Astrocyte (in vitro differentiated cells and primary cell): ENCODE measurements at regions not wholly inside any gene's neighbourhood (a gene's known extent, or its start where the extent isn't known, plus 50 kb on each side); places are given as distances from the start of the nearest gene placed in this dataset.
"Not testable (repeated sequence)": the region's sequence is repeated elsewhere in the genome, so short reads cannot be mapped to it uniquely, and the experiment has no call there.

ENCODE experiments used
- DNase-seq: peaks from one replicate; pipeline ENCODE4 v3.0.0-alpha.2; 2010; ENCODE audit warnings: low read depth
- FAIRE-seq: peaks from 2 replicates; lab custom pipeline; 2011; peaks lifted over from hg19 to GRCh38; lab: Jason Lieb, UNC
- H2AFZ ChIP-seq: 2 replicates; pipeline ENCODE4 v1.6.0; 2012; ENCODE audit warnings: low read depth, low read length, inconsistent platforms
- H3K27ac ChIP-seq: 2 replicates; pipeline ENCODE4 v1.5.1; 2011; ENCODE audit warnings: low read depth, low read length, inconsistent platforms
- H3K27me3 ChIP-seq: 2 replicates; pipeline ENCODE4 v1.6.0; 2011; ENCODE audit warnings: low read length, inconsistent platforms; ENCODE audit not compliant: insufficient read depth
- H3K36me3 ChIP-seq: 2 replicates; pipeline ENCODE4 v1.5.1; 2011; ENCODE audit warnings: low read length, inconsistent platforms; ENCODE audit not compliant: insufficient read depth
- H3K4me1 ChIP-seq: 2 replicates; pipeline ENCODE4 v1.5.1; 2011; ENCODE audit warnings: low read length, inconsistent platforms; ENCODE audit not compliant: insufficient read depth
- H3K4me2 ChIP-seq: 2 replicates; pipeline ENCODE4 v1.6.0; 2012; ENCODE audit warnings: low read length, inconsistent platforms
- H3K4me3 ChIP-seq: 2 replicates; pipeline ENCODE4 v1.5.1; 2011; ENCODE audit warnings: low read depth, mild to moderate bottlenecking, low read length, inconsistent platforms; ENCODE audit not compliant: insufficient read depth
- H3K79me2 ChIP-seq: 2 replicates; pipeline ENCODE4 v1.6.0; 2012; ENCODE audit warnings: mild to moderate bottlenecking, low read length, inconsistent platforms; ENCODE audit not compliant: insufficient read depth
- H3K9ac ChIP-seq: 2 replicates; pipeline ENCODE4 v1.6.0; 2012; ENCODE audit warnings: mild to moderate bottlenecking, low read length, inconsistent platforms
- H3K9me3 ChIP-seq: 2 replicates; pipeline ENCODE4 v1.5.1; 2012; ENCODE audit warnings: low read depth, mild to moderate bottlenecking, low read length, inconsistent platforms; ENCODE audit not compliant: insufficient read depth
- H4K20me1 ChIP-seq: 2 replicates; pipeline ENCODE4 v1.6.0; 2012; ENCODE audit warnings: low read length, inconsistent platforms; ENCODE audit not compliant: insufficient read depth
- H3K27ac Mint-ChIP-seq: one replicate; pipeline ENCODE4 v1.8.0; 2021; ENCODE audit warnings: mild to moderate bottlenecking, mixed read lengths; ENCODE audit not compliant: unreplicated experiment
- H3K27me3 Mint-ChIP-seq: one replicate; pipeline ENCODE4 v1.8.0; 2021; ENCODE audit warnings: low read depth, mixed read lengths; ENCODE audit not compliant: unreplicated experiment
- H3K36me3 Mint-ChIP-seq: one replicate; pipeline ENCODE4 v1.8.0; 2021; ENCODE audit warnings: low read depth, mixed read lengths; ENCODE audit not compliant: unreplicated experiment
- H3K4me1 Mint-ChIP-seq: one replicate; pipeline ENCODE4 v1.8.0; 2021; ENCODE audit warnings: low read depth, mixed read lengths; ENCODE audit not compliant: unreplicated experiment
- H3K4me3 Mint-ChIP-seq: one replicate; pipeline ENCODE4 v1.8.0; 2021; ENCODE audit warnings: mild to moderate bottlenecking, moderate library complexity, mixed read lengths; ENCODE audit not compliant: unreplicated experiment
- H3K9me3 Mint-ChIP-seq: one replicate; pipeline ENCODE4 v1.8.0; 2021; ENCODE audit warnings: mild to moderate bottlenecking, mixed read lengths; ENCODE audit not compliant: unreplicated experiment
- CTCF ChIP-seq: IDR thresholded peaks from 2 replicates; pipeline ENCODE4 v1.5.1; 2011; ENCODE audit warnings: low read depth, mild to moderate bottlenecking, inconsistent platforms, low read length, moderate library complexity; ENCODE audit not compliant: insufficient read depth
- EZH2 ChIP-seq: IDR thresholded peaks from 2 replicates; pipeline ENCODE4 v1.6.1; 2012; ENCODE audit warnings: mild to moderate bottlenecking, low read length, inconsistent platforms; ENCODE audit not compliant: insufficient read depth

DNA sequence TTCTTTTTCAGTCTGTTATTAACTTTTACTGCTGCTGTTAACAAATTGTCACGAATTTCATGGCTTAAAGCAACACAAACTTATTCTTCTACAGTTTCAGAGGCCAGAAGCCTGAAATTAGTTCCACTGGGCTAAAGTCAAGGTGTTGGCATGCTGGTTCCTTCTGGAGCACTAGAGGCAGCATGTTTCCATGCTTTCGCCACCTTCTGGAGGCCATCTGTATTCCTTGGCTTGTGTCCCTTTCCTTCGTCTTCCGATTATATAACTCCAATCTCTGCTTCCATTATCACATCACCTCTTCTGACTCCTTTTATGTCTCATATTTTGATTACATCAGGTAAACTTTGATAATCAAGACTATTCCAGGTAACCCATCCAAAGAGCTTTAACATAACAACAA, 1742.1 kb downstream of the BRINP3 start:
- Histone ChIP-seq H3K27me3 (no peaks in the 10 kb centered on the region), H3K9ac (no peak overlapping the region), H4K20me1 (no peaks in the 10 kb centered on the region), H3K79me2 (no peaks in the 10 kb centered on the region), H3K27ac (no peak overlapping the region), H2AFZ (no peak overlapping the region), H3K4me1 (no peaks in the 10 kb centered on the region), H3K4me3 (no peak overlapping the region), H3K9me3 (no peaks in the 10 kb centered on the region), H3K36me3 (no peaks in the 10 kb centered on the region), H3K4me2 (no peak overlapping the region)
- no peaks in the 10 kb centered on the region for H3K27me3 Mint-ChIP-seq
- no peak overlapping the region for H3K27ac Mint-ChIP-seq
- peaks cover 3% of the 10 kb centered on the region for H3K9me3 Mint-ChIP-seq
- FAIRE-seq = no peak
- no peaks in the 10 kb centered on the region for H3K36me3 Mint-ChIP-seq
- H3K4me1 Mint-ChIP-seq = no peaks in the 10 kb centered on the region
- DNase-seq = no peak
- TF ChIP-seq EZH2 (no peak), CTCF (no peak)
- H3K4me3 Mint-ChIP-seq = no peak overlapping the region

DNA sequence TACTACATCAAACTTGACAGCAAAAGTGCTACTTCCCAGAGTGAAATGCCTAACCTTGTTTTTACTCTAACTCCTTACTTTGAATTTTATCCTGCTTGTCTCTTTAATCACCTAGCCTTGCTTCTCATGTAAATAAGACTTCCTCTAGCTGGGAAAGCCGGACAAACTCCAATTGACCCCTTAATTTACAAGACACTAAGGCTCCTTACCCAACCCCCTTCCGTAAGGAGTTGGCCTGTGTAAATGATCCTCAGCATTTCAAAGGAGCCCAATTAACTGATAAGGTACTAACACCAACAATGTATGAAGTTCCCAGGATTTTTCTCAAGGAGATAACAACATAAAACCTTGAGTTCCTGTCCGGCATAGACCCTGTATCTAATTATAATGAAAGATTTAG, 1728.4 kb downstream of the BRINP3 start:
- not testable (repeated sequence) for FAIRE-seq, H3K4me1 Mint-ChIP-seq, H3K4me3 Mint-ChIP-seq, H3K27ac ChIP-seq, H3K27me3 Mint-ChIP-seq, H3K27me3 ChIP-seq, H3K27ac Mint-ChIP-seq, H3K9me3 Mint-ChIP-seq, H3K36me3 Mint-ChIP-seq, H3K9ac ChIP-seq, H3K9me3 ChIP-seq, H3K4me1 ChIP-seq, DNase-seq, H3K4me2 ChIP-seq, H3K79me2 ChIP-seq, H2AFZ ChIP-seq, H3K4me3 ChIP-seq, H4K20me1 ChIP-seq, H3K36me3 ChIP-seq

DNA sequence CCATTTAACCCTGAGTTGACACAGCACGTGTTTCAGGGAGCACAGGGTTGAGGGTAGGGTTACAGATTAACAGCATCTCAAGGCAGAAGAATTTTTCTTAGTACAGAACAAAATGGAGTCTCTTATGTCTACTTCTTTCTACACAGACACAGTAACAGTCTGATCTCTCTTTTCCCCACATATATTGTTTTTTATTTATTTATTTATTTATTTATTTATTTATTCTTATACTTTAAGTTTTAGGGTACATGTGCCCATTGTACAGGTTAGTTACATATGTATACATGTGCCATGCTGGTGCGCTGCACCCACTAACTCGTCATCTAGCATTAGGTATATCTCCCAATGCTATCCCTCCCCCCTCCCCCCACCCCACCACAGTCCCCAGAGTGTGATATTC, 1725.6 kb downstream of the BRINP3 start:
- not testable (repeated sequence) for H4K20me1 ChIP-seq, H3K4me1 Mint-ChIP-seq, H3K9ac ChIP-seq, H3K4me1 ChIP-seq, DNase-seq, H3K27me3 ChIP-seq, H2AFZ ChIP-seq, H3K36me3 Mint-ChIP-seq, H3K4me3 Mint-ChIP-seq, H3K4me3 ChIP-seq, H3K79me2 ChIP-seq, H3K4me2 ChIP-seq, H3K9me3 ChIP-seq, FAIRE-seq, H3K27ac ChIP-seq, H3K36me3 ChIP-seq, H3K9me3 Mint-ChIP-seq, H3K27me3 Mint-ChIP-seq, H3K27ac Mint-ChIP-seq

GRCh38 chr1:188757747-188758146, 1719.9 kb downstream of the BRINP3 start:
- H3K4me3 ChIP-seq, H3K4me2 ChIP-seq, H3K4me1 ChIP-seq, H3K79me2 ChIP-seq, H3K9ac ChIP-seq, H3K27ac ChIP-seq, H3K27me3 Mint-ChIP-seq, DNase-seq, H3K36me3 Mint-ChIP-seq, H2AFZ ChIP-seq, H3K27me3 ChIP-seq, H4K20me1 ChIP-seq, H3K9me3 Mint-ChIP-seq, H3K27ac Mint-ChIP-seq, H3K4me3 Mint-ChIP-seq, H3K36me3 ChIP-seq, H3K4me1 Mint-ChIP-seq, FAIRE-seq, H3K9me3 ChIP-seq: not testable (repeated sequence)
